H9 (cell line): ENCODE measurements at regions not wholly inside any gene's neighbourhood (a gene's known extent, or its start where the extent isn't known, plus 50 kb on each side); places are given as distances from the start of the nearest gene placed in this dataset.
"Not testable (repeated sequence)": the region's sequence is repeated elsewhere in the genome, so short reads cannot be mapped to it uniquely, and the experiment has no call there.

ENCODE experiments used
- DNase-seq: peaks from one replicate; pipeline ENCODE4 v3.0.0-alpha.2; 2017
- H2AFZ ChIP-seq: one replicate; pipeline ENCODE4 v1.6.1; 2013; ENCODE audit warnings: mild to moderate bottlenecking, low read length, control low read depth, moderate library complexity
- H2AK5ac ChIP-seq: 2 replicates; pipeline ENCODE4 v1.6.1; 2013; ENCODE audit warnings: low read length, control low read depth, mixed read lengths; ENCODE audit not compliant: insufficient read length
- H2BK120ac ChIP-seq: one replicate; pipeline ENCODE4 v1.6.1; 2013; ENCODE audit warnings: low read depth, mild to moderate bottlenecking, low read length, control low read depth, inconsistent platforms; ENCODE audit not compliant: poor library complexity, severe bottlenecking
- H2BK12ac ChIP-seq: 2 replicates; pipeline ENCODE4 v1.6.1; 2013; ENCODE audit warnings: low read length, control low read depth, mixed read lengths, low read depth; ENCODE audit not compliant: insufficient read length
- H2BK15ac ChIP-seq: 2 replicates; pipeline ENCODE4 v1.6.1; 2013; ENCODE audit warnings: low read depth, low read length, control low read depth
- H2BK20ac ChIP-seq: one replicate; pipeline ENCODE4 v1.6.1; 2013; ENCODE audit warnings: low read depth, mild to moderate bottlenecking, low read length, control low read depth, inconsistent platforms; ENCODE audit not compliant: poor library complexity, severe bottlenecking
- H2BK5ac ChIP-seq: 2 replicates; pipeline ENCODE4 v1.6.1; 2013; ENCODE audit warnings: low read length, control low read depth, mixed read lengths; ENCODE audit not compliant: insufficient read length
- H3K14ac ChIP-seq: 2 replicates; pipeline ENCODE4 v1.6.1; 2013; ENCODE audit warnings: low read length, control low read depth; ENCODE audit not compliant: insufficient read depth
- H3K18ac ChIP-seq: 2 replicates; pipeline ENCODE4 v1.6.1; 2013; ENCODE audit warnings: low read depth, mild to moderate bottlenecking, mixed read lengths, low read length, control low read depth; ENCODE audit not compliant: insufficient read length
- H3K23ac ChIP-seq: 2 replicates; pipeline ENCODE4 v1.6.1; 2013; ENCODE audit warnings: low read length, control low read depth, mixed read lengths, low read depth; ENCODE audit not compliant: insufficient read length
- H3K23me2 ChIP-seq: 2 replicates; pipeline ENCODE4 v1.6.1; 2013; ENCODE audit warnings: low read depth, mild to moderate bottlenecking, mixed read lengths, low read length, control low read depth; ENCODE audit not compliant: insufficient read length, poor library complexity, severe bottlenecking
- H3K27ac ChIP-seq: 2 replicates; pipeline ENCODE4 v1.5.1; 2013; ENCODE audit warnings: low read length, control low read depth, mixed read lengths, low read depth; ENCODE audit not compliant: insufficient read length
- H3K27me3 ChIP-seq: 2 replicates; pipeline ENCODE4 v1.6.1; 2013; ENCODE audit warnings: low read length, control low read depth, inconsistent platforms; ENCODE audit not compliant: insufficient read depth
- H3K4ac ChIP-seq: 2 replicates; pipeline ENCODE4 v1.6.1; 2013; ENCODE audit warnings: low read depth, mild to moderate bottlenecking, control low read depth, inconsistent platforms, low read length, moderate library complexity
- H3K4me1 ChIP-seq: 2 replicates; pipeline ENCODE4 v1.6.1; 2013; ENCODE audit warnings: low read length, control low read depth, inconsistent platforms; ENCODE audit not compliant: insufficient read depth
- H3K4me2 ChIP-seq: 2 replicates; pipeline ENCODE4 v1.6.1; 2013; ENCODE audit warnings: low read length, control low read depth, mixed read lengths; ENCODE audit not compliant: insufficient read length, insufficient read depth
- H3K56ac ChIP-seq: 2 replicates; pipeline ENCODE4 v1.6.1; 2013; ENCODE audit warnings: low read depth, mild to moderate bottlenecking, mixed read lengths, low read length, control low read depth; ENCODE audit not compliant: insufficient read length
- H3K79me1 ChIP-seq: 2 replicates; pipeline ENCODE4 v1.6.1; 2013; ENCODE audit warnings: low read depth, mild to moderate bottlenecking, moderate library complexity, low read length, control low read depth, inconsistent platforms; ENCODE audit not compliant: insufficient read depth, poor library complexity, severe bottlenecking
- H3K79me2 ChIP-seq: 2 replicates; pipeline ENCODE4 v1.6.1; 2013; ENCODE audit warnings: low read length, control low read depth, inconsistent platforms; ENCODE audit not compliant: insufficient read depth
- H3K9ac ChIP-seq: 2 replicates; pipeline ENCODE4 v1.6.1; 2013; ENCODE audit warnings: low read length, control low read depth, mixed read lengths; ENCODE audit not compliant: insufficient read length; ENCODE audit errors: extremely low read depth
- H3K9me3 ChIP-seq: one replicate; pipeline ENCODE4 v1.6.1; 2013; ENCODE audit warnings: low read depth, low read length, inconsistent platforms; ENCODE audit not compliant: control insufficient read depth
- H3T11ph ChIP-seq: one replicate; pipeline ENCODE4 v1.6.1; 2013; ENCODE audit warnings: mild to moderate bottlenecking, low read length, control low read depth, inconsistent platforms
- H4K20me1 ChIP-seq: one replicate; pipeline ENCODE4 v1.6.1; 2013; ENCODE audit not compliant: control insufficient read depth, insufficient read length, insufficient read depth
- H4K5ac ChIP-seq: 2 replicates; pipeline ENCODE4 v1.6.1; 2013; ENCODE audit warnings: low read depth, mild to moderate bottlenecking, mixed read lengths, low read length, control low read depth; ENCODE audit not compliant: insufficient read length
- H4K8ac ChIP-seq: replicated peaks from 2 replicates; pipeline ENCODE4 v1.6.1; 2013; ENCODE audit warnings: low read length, control low read depth, mixed read lengths, low read depth; ENCODE audit not compliant: insufficient read length
- H4K91ac ChIP-seq: 2 replicates; pipeline ENCODE4 v1.6.1; 2013; ENCODE audit warnings: low read depth, mild to moderate bottlenecking, moderate library complexity, mixed read lengths, low read length, control low read depth; ENCODE audit not compliant: insufficient read length
- H3K27ac Mint-ChIP-seq, 3 experiments: 2 replicates in 2 of 3; 3 replicates in 1 of 3; pipeline ENCODE4 v1.8.0; 2020 to 2021; ENCODE audit warnings: mixed read lengths in 3 of 3, mild to moderate bottlenecking in 1 of 3, moderate library complexity in 1 of 3
- H3K27me3 Mint-ChIP-seq: 2 replicates; pipeline ENCODE4 v1.8.0; 2021; ENCODE audit warnings: low read depth, mild to moderate bottlenecking, moderate library complexity, mixed read lengths
- H3K36me3 Mint-ChIP-seq, 3 experiments: 2 replicates in 2 of 3; 3 replicates in 1 of 3; pipeline ENCODE4 v1.8.0; 2020 to 2021; ENCODE audit warnings: low read depth in 3 of 3, mixed read lengths in 3 of 3; ENCODE audit not compliant: insufficient read depth in 1 of 3
- H3K4me1 Mint-ChIP-seq, 2 experiments: 2 replicates each; pipeline ENCODE4 v1.8.0; 2020; ENCODE audit warnings: mixed read lengths in 2 of 2
- H3K4me3 Mint-ChIP-seq, 2 experiments: 2 replicates in 1 of 2; 3 replicates in 1 of 2; pipeline ENCODE4 v1.8.0; 2020 to 2021; ENCODE audit warnings: mild to moderate bottlenecking in 2 of 2, mixed read lengths in 2 of 2, moderate library complexity in 1 of 2
- H3K9me3 Mint-ChIP-seq, 2 experiments: 2 replicates in 1 of 2; 3 replicates in 1 of 2; pipeline ENCODE4 v1.8.0; 2020; ENCODE audit warnings: mild to moderate bottlenecking in 2 of 2, mixed read lengths in 2 of 2, moderate library complexity in 1 of 2
- CTCF ChIP-seq: fragments of 200-600 bp; sonication (generic); conservative IDR thresholded peaks from 3 replicates; pipeline ENCODE4 v1.8.0; 2021; ENCODE audit warnings: antibody characterized with exemption, mild to moderate bottlenecking
- WGBS: extraction: QIAGEN DNeasy Blood & Tissue Kit; methylation state at CpG from one replicate; pipeline ENCODE4 v1.1.7; 2013; ENCODE audit warnings: missing lambda C conversion rate, low lambda C conversion rate, mixed read lengths; ENCODE audit not compliant: insufficient read length; ENCODE audit errors: extremely low coverage; 5-methylcytosine and 5-hydroxymethylcytosine counted together

GRCh38 chr18:78828131-78828530 lies 151.5 kb upstream of the SALL3 start:
- no peaks in the 10 kb centered on the region for H3K23me2 ChIP-seq
- no peak overlapping the region for H3K56ac ChIP-seq
- Mint-ChIP-seq H3K4me1 (peaks cover 20 to 21% of the 10 kb centered on the region in 2 experiments), H3K36me3 (no peaks in the 10 kb centered on the region; a peak in 1 of 7 replicates), H3K4me3 (no peak overlapping the region), H3K9me3 (peaks cover 0 to 3% of the 10 kb centered on the region in 2 experiments; a peak in 3 of 5 replicates), H3K27ac (no peak overlapping the region), H3K27me3 (peaks cover 5% of the 10 kb centered on the region)
- no peak overlapping the region for H2BK15ac ChIP-seq
- no peak for DNase-seq
- H2BK20ac ChIP-seq = no peak overlapping the region
- H3K79me2 ChIP-seq = no peaks in the 10 kb centered on the region
- H2BK5ac ChIP-seq = no peak overlapping the region
- H2BK12ac ChIP-seq = no peak overlapping the region
- no peak overlapping the region for H3K27ac ChIP-seq
- H2BK120ac ChIP-seq = no peak overlapping the region
- TF ChIP-seq CTCF = no peak
- no peak overlapping the region for H3K9ac ChIP-seq
- H3K23ac ChIP-seq = no peak overlapping the region
- H3T11ph ChIP-seq = no peak overlapping the region
- no peak overlapping the region for H4K8ac ChIP-seq
- H3K4ac ChIP-seq = no peak overlapping the region
- no peaks in the 10 kb centered on the region for H3K79me1 ChIP-seq
- no peak overlapping the region for H4K5ac ChIP-seq
- no peak overlapping the region for H3K4me2 ChIP-seq
- no peak overlapping the region for H4K91ac ChIP-seq
- no CpG with 5 or more reads among the region's 3 CpGs for WGBS
- H3K4me1 ChIP-seq = no peaks in the 10 kb centered on the region
- no peak overlapping the region for H3K14ac ChIP-seq
- no peak overlapping the region for H2AFZ ChIP-seq
- H2AK5ac ChIP-seq = no peak overlapping the region
- no peak overlapping the region for H3K18ac ChIP-seq
- no peaks in the 10 kb centered on the region for H3K27me3 ChIP-seq
- H4K20me1 ChIP-seq = no peaks in the 10 kb centered on the region
- H3K9me3 ChIP-seq = no peaks in the 10 kb centered on the region

DNA sequence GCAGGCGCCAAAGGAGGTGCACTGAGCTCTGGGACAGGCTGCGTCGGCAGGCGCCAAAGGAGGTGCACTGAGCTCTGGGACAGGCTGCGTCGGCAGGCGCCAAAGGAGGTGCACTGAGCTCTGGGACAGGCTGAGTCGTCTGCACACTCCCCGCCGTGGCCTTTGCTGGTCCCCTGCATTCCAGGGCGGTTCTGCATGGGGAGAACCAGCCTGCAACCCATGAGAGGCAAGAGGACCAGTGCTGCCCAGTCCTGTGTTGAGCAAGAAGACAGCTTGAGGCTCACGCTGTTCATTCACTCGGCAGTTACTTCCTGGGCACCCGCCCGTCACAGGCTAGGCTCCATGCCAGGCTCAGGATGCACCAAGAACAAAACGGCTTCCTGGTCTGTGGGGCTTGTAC lies 150.6 kb upstream of the SALL3 start:
- H3K27ac ChIP-seq, H3K27me3 ChIP-seq, H2BK15ac ChIP-seq, H3K9me3 ChIP-seq, H3T11ph ChIP-seq, H3K9ac ChIP-seq, DNase-seq, H3K27ac Mint-ChIP-seq, H3K4me3 Mint-ChIP-seq, H2BK120ac ChIP-seq, H3K23me2 ChIP-seq, H3K4me1 ChIP-seq, H3K23ac ChIP-seq, H4K5ac ChIP-seq, H2AK5ac ChIP-seq, H2AFZ ChIP-seq, H3K56ac ChIP-seq, H2BK20ac ChIP-seq, H3K9me3 Mint-ChIP-seq, H2BK12ac ChIP-seq, H3K79me2 ChIP-seq, H3K4ac ChIP-seq, H4K8ac ChIP-seq, H4K91ac ChIP-seq, H3K79me1 ChIP-seq, H3K4me2 ChIP-seq, H3K14ac ChIP-seq, H2BK5ac ChIP-seq, H3K36me3 Mint-ChIP-seq, H3K18ac ChIP-seq, H3K27me3 Mint-ChIP-seq, H4K20me1 ChIP-seq: not testable (repeated sequence)
- H3K4me1 Mint-ChIP-seq = peaks cover 20 to 21% of the 10 kb centered on the region in 2 experiments
- no CpG with 5 or more reads among the region's 16 CpGs for WGBS
